SU-DHL-6 (cell line): ENCODE measurements at regions not wholly inside any gene's neighbourhood (a gene's known extent, or its start where the extent isn't known, plus 50 kb on each side); places are given as distances from the start of the nearest gene placed in this dataset.

Experiments used
- H2AFZ ChIP-seq: fragments of 200-600 bp; sonication (generic); 2 replicates; pipeline ENCODE4 v1.6.1; 2014; ENCODE audit warnings: low read depth, mild to moderate bottlenecking, moderate library complexity, mixed read lengths, antibody characterized with exemption, low read length; ENCODE audit not compliant: severe bottlenecking
- H3F3A ChIP-seq: fragments of 200-600 bp; shearing (Covaris generic); 2 replicates; pipeline ENCODE4 v1.6.0; 2016; ENCODE audit warnings: antibody characterized with exemption, mild to moderate bottlenecking; ENCODE audit not compliant: insufficient read depth
- H3K27ac ChIP-seq: fragments of 200-600 bp; sonication (generic); 2 replicates; pipeline ENCODE4 v1.5.1; 2016; ENCODE audit warnings: low read depth, mild to moderate bottlenecking, low read length, moderate library complexity, mixed read lengths
- H3K27me3 ChIP-seq: fragments of 200-600 bp; sonication (generic), shearing (Covaris generic); 2 replicates; pipeline ENCODE4 v1.6.0; 2014; ENCODE audit warnings: mild to moderate bottlenecking, low read length
- H3K36me3 ChIP-seq: fragments of 200-600 bp; sonication (generic); 2 replicates; pipeline ENCODE4 v1.6.1; 2014; ENCODE audit warnings: mild to moderate bottlenecking, low read length, mixed read lengths
- H3K4me2 ChIP-seq: fragments of 300-600, 200-600 bp; shearing (Covaris generic), sonication (generic); 2 replicates; pipeline ENCODE4 v1.6.0; 2014; ENCODE audit warnings: low read length, low read depth, mild to moderate bottlenecking; ENCODE audit not compliant: poor library complexity, severe bottlenecking
- H3K4me3 ChIP-seq: fragments of 200-600 bp; sonication (generic); 2 replicates; pipeline ENCODE4 v1.5.1; 2014; ENCODE audit warnings: antibody characterized with exemption, low read length, mild to moderate bottlenecking, mixed read lengths; ENCODE audit not compliant: insufficient read depth, poor library complexity, severe bottlenecking
- H3K79me2 ChIP-seq: fragments of 200-600 bp; sonication (generic); 2 replicates; pipeline ENCODE4 v1.6.1; 2014; ENCODE audit warnings: mild to moderate bottlenecking, low read length, moderate library complexity; ENCODE audit not compliant: insufficient read depth
- H3K9ac ChIP-seq: fragments of 200-600 bp; sonication (generic); 2 replicates; pipeline ENCODE4 v1.7.0; 2014; ENCODE audit warnings: mild to moderate bottlenecking, low read length
- H3K9me2 ChIP-seq: fragments of 200-600 bp; sonication (generic); replicated peaks from 2 replicates; pipeline ENCODE4 v1.6.1; 2014; ENCODE audit warnings: low read length; ENCODE audit not compliant: insufficient read depth
- H3K9me3 ChIP-seq: fragments of 200-600 bp; sonication (generic); 2 replicates; pipeline ENCODE4 v1.6.1; 2014; ENCODE audit warnings: low read length, mixed read lengths; ENCODE audit not compliant: insufficient read depth
- H4K20me1 ChIP-seq: fragments of 200-600 bp; sonication (generic); 2 replicates; pipeline ENCODE4 v1.6.1; 2014; ENCODE audit warnings: low read depth, mild to moderate bottlenecking, antibody characterized with exemption, low read length, moderate library complexity, mixed read lengths
- CTCF ChIP-seq: fragments of 200-600 bp; sonication (generic); IDR thresholded peaks from one replicate; pipeline ENCODE4 v1.5.1; 2017; ENCODE audit warnings: antibody characterized with exemption, mild to moderate bottlenecking, low read length, moderate library complexity; ENCODE audit not compliant: insufficient read depth, poor library complexity, severe bottlenecking
- EZH2phosphoT487 ChIP-seq: fragments of 200-600 bp; sonication (generic), shearing (Covaris generic); conservative IDR thresholded peaks from 2 replicates; pipeline ENCODE4 v1.6.1; 2018; ENCODE audit warnings: mild to moderate bottlenecking, antibody characterized with exemption, low read length, moderate library complexity, mixed read lengths

- Histone ChIP-seq H3K9me2 (no peaks in the 10 kb centered on the region), H3K27me3 (no peaks in the 10 kb centered on the region), H2AFZ (no peak overlapping the region), H3K79me2 (no peaks in the 10 kb centered on the region), H3K4me3 (no peak overlapping the region), H3K9me3 (no peaks in the 10 kb centered on the region), H3K27ac (no peak overlapping the region), H4K20me1 (no peaks in the 10 kb centered on the region), H3K4me2 (no peak overlapping the region), H3F3A (no peaks in the 10 kb centered on the region), H3K36me3 (no peaks in the 10 kb centered on the region), H3K9ac (no peak overlapping the region)
- TF ChIP-seq EZH2phosphoT487 (no peak), CTCF (no peak)
Observed at GRCh38 chr18:78494204-78495085, 485.2 kb upstream of the SALL3 start.

GRCh38 chr18:78495550-78495949 is 484.1 kb upstream of the SALL3 start:
- H3F3A ChIP-seq = no peaks in the 10 kb centered on the region
- H3K9ac ChIP-seq = no peak overlapping the region
- H3K79me2 ChIP-seq = no peaks in the 10 kb centered on the region
- no peaks in the 10 kb centered on the region for H3K9me2 ChIP-seq
- no peak overlapping the region for H3K4me2 ChIP-seq
- no peaks in the 10 kb centered on the region for H3K36me3 ChIP-seq
- no peak overlapping the region for H3K27ac ChIP-seq
- no peaks in the 10 kb centered on the region for H4K20me1 ChIP-seq
- H3K4me3 ChIP-seq = no peak overlapping the region
- no peaks in the 10 kb centered on the region for H3K27me3 ChIP-seq
- no peaks in the 10 kb centered on the region for H3K9me3 ChIP-seq
- TF ChIP-seq CTCF (no peak), EZH2phosphoT487 (no peak)
- no peak overlapping the region for H2AFZ ChIP-seq

- Histone ChIP-seq H3F3A (no peaks in the 10 kb centered on the region), H3K4me3 (no peak overlapping the region), H3K9ac (no peak overlapping the region), H4K20me1 (no peaks in the 10 kb centered on the region), H3K36me3 (no peaks in the 10 kb centered on the region), H3K4me2 (no peak overlapping the region), H3K9me3 (no peaks in the 10 kb centered on the region), H3K79me2 (no peaks in the 10 kb centered on the region), H3K9me2 (no peaks in the 10 kb centered on the region), H3K27ac (no peak overlapping the region), H3K27me3 (no peaks in the 10 kb centered on the region), H2AFZ (no peak overlapping the region)
- TF ChIP-seq EZH2phosphoT487 = no peak
- TF ChIP-seq CTCF = no peak
Observed at GRCh38 chr18:78496079-78496478, 483.5 kb upstream of the SALL3 start.
